Keratinocyte (primary cell): ENCODE measurements at regions not wholly inside any gene's neighbourhood (a gene's known extent, or its start where the extent isn't known, plus 50 kb on each side); places are given as distances from the start of the nearest gene placed in this dataset.
"Not testable (repeated sequence)": the region's sequence is repeated elsewhere in the genome, so short reads cannot be mapped to it uniquely, and the experiment has no call there.

Experiments
- EZH2 ChIP-seq: IDR thresholded peaks from one replicate; pipeline ENCODE4 v1.6.1; 2012; ENCODE audit warnings: inconsistent platforms, mild to moderate bottlenecking, low read length, moderate library complexity
- TF ChIP-seq, protein P1 (sequence below), 3 experiments: IDR thresholded peaks in 1 of 3; conservative IDR thresholded peaks in 1 of 3; optimal IDR thresholded peaks in 1 of 3; 2 replicates in 2 of 3; 3 replicates in 1 of 3; pipeline versions ENCODE3 to v1.5.1; 2011; ENCODE audit warnings: low read length in 3 of 3, mild to moderate bottlenecking in 3 of 3, moderate library complexity in 2 of 3, control low read depth in 1 of 3, inconsistent platforms in 1 of 3; ENCODE audit not compliant: insufficient read depth in 2 of 3; ENCODE audit errors: extremely low read depth in 1 of 3

DNA sequence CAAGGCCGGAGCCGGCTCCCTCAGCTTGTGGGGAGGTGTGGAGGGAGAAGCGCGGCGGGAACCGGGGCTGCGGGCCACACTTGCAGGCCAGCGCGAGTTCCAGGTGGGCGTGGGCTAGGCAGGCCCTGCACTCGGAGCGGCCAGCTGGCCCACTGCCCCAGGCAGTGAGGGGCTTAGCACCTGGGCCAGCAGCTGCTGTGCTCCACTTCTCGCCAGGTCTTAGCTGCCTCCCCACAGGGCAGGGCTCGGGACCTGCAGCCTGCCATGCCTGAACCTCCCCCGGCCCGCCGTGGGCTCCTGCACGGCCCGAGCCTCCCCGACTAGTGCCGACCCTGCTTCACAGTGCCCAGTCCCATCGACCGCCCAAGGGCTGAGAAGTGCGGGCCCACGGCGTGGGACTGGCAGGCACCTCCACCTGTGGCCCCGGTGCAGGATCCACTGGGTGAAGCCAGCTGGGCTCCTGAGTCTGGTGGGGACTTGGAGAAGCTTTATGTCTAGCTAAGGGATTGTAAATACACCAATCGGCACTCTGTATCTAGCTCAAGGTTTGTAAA lies 131.8 kb downstream of the KDR start:
- TF ChIP-seq, protein P1, sequence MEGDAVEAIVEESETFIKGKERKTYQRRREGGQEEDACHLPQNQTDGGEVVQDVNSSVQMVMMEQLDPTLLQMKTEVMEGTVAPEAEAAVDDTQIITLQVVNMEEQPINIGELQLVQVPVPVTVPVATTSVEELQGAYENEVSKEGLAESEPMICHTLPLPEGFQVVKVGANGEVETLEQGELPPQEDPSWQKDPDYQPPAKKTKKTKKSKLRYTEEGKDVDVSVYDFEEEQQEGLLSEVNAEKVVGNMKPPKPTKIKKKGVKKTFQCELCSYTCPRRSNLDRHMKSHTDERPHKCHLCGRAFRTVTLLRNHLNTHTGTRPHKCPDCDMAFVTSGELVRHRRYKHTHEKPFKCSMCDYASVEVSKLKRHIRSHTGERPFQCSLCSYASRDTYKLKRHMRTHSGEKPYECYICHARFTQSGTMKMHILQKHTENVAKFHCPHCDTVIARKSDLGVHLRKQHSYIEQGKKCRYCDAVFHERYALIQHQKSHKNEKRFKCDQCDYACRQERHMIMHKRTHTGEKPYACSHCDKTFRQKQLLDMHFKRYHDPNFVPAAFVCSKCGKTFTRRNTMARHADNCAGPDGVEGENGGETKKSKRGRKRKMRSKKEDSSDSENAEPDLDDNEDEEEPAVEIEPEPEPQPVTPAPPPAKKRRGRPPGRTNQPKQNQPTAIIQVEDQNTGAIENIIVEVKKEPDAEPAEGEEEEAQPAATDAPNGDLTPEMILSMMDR (optimal IDR thresholded peaks at IDR 0.05 in 1 of 3, IDR thresholded peaks at IDR 0.05 in 1 of 3, conservative IDR thresholded peaks at IDR 0.05 in 1 of 3; ENCODE audit: extremely low read depth in 1 of 3, insufficient read depth in 2 of 3, low read length in 3 of 3) = not testable (repeated sequence)
- not testable (repeated sequence) for TF ChIP-seq EZH2
